ENCODE measurements at regions not wholly inside any gene's neighbourhood (a gene's known extent, or its start where the extent isn't known, plus 50 kb on each side); places are given as distances from the start of the nearest gene placed in this dataset.

- peaks cover 0 to 9% (median 0%) of the 10 kb centered on the region in 3 donors for H3K9me3 ChIP-seq
- TF ChIP-seq CTCF (IDR thresholded peaks at IDR 0.05) (no peak), POLR2A (IDR thresholded peaks at IDR 0.05) (no peak)
- H3K27ac ChIP-seq, result no peak overlapping the region
- H3K4me3 ChIP-seq, result no peak overlapping the region
- no peaks in the 10 kb centered on the region for H3K4me1 ChIP-seq
- no peak for DNase-seq
- intact Hi-C loops (cut with DNase I), result no loop called here
- WGBS, 2 donors, result 47 to 53% methylated on average over 1 of the region's 1 CpG
- peaks cover 0 to 5% (median 0%) of the 10 kb centered on the region in 4 donors for H3K27me3 ChIP-seq
- H3K36me3 ChIP-seq, result no peaks in the 10 kb centered on the region
Measured at GRCh38 chr2:45229411-45229810, 220.2 kb upstream of the SIX2 start.

GRCh38 chr2:45227347-45227746, 218.1 kb upstream of the SIX2 start:
- Histone ChIP-seq H3K27me3 (peaks cover 0 to 12% (median 0%) of the 10 kb centered on the region in 4 donors), H3K36me3 (no peaks in the 10 kb centered on the region), H3K27ac (no peak overlapping the region), H3K4me3 (no peak overlapping the region), H3K9me3 (peaks cover 0 to 9% (median 0%) of the 10 kb centered on the region in 3 donors), H3K4me1 (no peaks in the 10 kb centered on the region)
- intact Hi-C loops (cut with DNase I), result no loop called here
- DNase-seq, result no peak
- WGBS, 2 donors, result 73 to 79% methylated on average over 3 of the region's 3 CpGs
- no peak for TF ChIP-seq CTCF (IDR thresholded peaks at IDR 0.05)
- no peak for TF ChIP-seq POLR2A (IDR thresholded peaks at IDR 0.05)

GRCh38 chr2:45224993-45225380, 215.7 kb upstream of the SIX2 start:
- WGBS, 2 donors, result 85 to 86% methylated on average over 4 of the region's 4 CpGs
- intact Hi-C loops (cut with DNase I), result no loop called here
- Histone ChIP-seq H3K36me3 (no peaks in the 10 kb centered on the region), H3K27ac (no peak overlapping the region), H3K4me3 (no peak overlapping the region), H3K9me3 (peaks cover 0 to 9% (median 0%) of the 10 kb centered on the region in 3 donors), H3K4me1 (peaks cover 0 to 3% (median 0%) of the 10 kb centered on the region in 3 donors), H3K27me3 (peaks cover 0 to 19% (median 0%) of the 10 kb centered on the region in 4 donors)
- no peak for TF ChIP-seq POLR2A (IDR thresholded peaks at IDR 0.05)
- no peak for TF ChIP-seq CTCF (IDR thresholded peaks at IDR 0.05)
- no peak for DNase-seq

GRCh38 chr2:45224321-45224992, 215.2 kb upstream of the SIX2 start:
- H3K4me1 ChIP-seq, result peaks cover 0 to 9% (median 0%) of the 10 kb centered on the region in 3 donors
- TF ChIP-seq POLR2A (IDR thresholded peaks at IDR 0.05), result no peak
- no peak for TF ChIP-seq CTCF (IDR thresholded peaks at IDR 0.05)
- no peak overlapping the region for H3K4me3 ChIP-seq
- peaks cover 0 to 19% (median 0%) of the 10 kb centered on the region in 4 donors for H3K27me3 ChIP-seq
- DNase-seq, result no peak
- H3K36me3 ChIP-seq, result no peaks in the 10 kb centered on the region
- no peak overlapping the region for H3K27ac ChIP-seq
- 56 to 60% methylated on average over 9 to 13 of the region's 13 CpGs for WGBS, 2 donors
- H3K9me3 ChIP-seq, result peaks cover 0 to 9% (median 0%) of the 10 kb centered on the region in 3 donors
- intact Hi-C loops (cut with DNase I), result no loop called here

GRCh38 chr2:45223531-45223930, 214.3 kb upstream of the SIX2 start:
- intact Hi-C loops (cut with DNase I), result no loop called here
- DNase-seq, result no peak
- H3K4me1 ChIP-seq, result peaks cover 0 to 18% (median 4%) of the 10 kb centered on the region in 3 donors
- H3K4me3 ChIP-seq, result no peak overlapping the region
- H3K27ac ChIP-seq, result no peak overlapping the region
- peaks cover 0 to 9% (median 0%) of the 10 kb centered on the region in 3 donors for H3K9me3 ChIP-seq
- H3K36me3 ChIP-seq, result no peaks in the 10 kb centered on the region
- peaks cover 0 to 19% (median 0%) of the 10 kb centered on the region in 4 donors for H3K27me3 ChIP-seq
- 0 to 87% methylated on average over 1 to 3 of the region's 8 CpGs for WGBS, 2 donors
- TF ChIP-seq CTCF (IDR thresholded peaks at IDR 0.05), result no peak
- no peak for TF ChIP-seq POLR2A (IDR thresholded peaks at IDR 0.05)

Data from esophagus squamous epithelium (tissue), 5 donors.